NK-92 treated with Interleukin-12 subunit alpha and Interleukin-12 subunit beta, amount 100 ng/mL, for 24 hours (cell line): ENCODE measurements at regions not wholly inside any gene's neighbourhood (a gene's known extent, or its start where the extent isn't known, plus 50 kb on each side); places are given as distances from the start of the nearest gene placed in this dataset.
"Not testable (repeated sequence)": the region's sequence is repeated elsewhere in the genome, so short reads cannot be mapped to it uniquely, and the experiment has no call there.

Experiments
- DNase-seq: peaks from one replicate; lab custom pipeline; 2025; lab: John Stamatoyannopoulos, UW

DNA sequence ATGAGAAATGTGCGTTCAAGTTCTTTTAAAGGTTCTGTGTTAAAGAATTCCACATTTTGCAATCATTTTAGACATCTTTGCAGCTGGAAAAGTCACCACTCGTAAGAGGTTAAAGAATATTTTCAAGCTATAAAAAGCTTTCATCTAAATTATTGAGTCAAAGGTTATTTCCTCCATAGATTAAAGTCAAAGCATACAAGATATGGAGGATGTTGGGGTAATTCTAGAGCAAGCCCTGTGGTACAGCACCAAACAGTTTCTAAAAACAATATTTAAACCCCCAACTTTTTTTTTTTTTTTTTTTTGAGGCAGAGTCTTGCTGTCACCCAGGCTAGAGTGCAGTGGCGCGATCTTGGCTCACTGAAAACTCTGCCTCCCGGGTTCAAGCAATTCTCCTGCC lies 1299.8 kb upstream of the TMEM132C start:
- no peak for DNase-seq

DNA sequence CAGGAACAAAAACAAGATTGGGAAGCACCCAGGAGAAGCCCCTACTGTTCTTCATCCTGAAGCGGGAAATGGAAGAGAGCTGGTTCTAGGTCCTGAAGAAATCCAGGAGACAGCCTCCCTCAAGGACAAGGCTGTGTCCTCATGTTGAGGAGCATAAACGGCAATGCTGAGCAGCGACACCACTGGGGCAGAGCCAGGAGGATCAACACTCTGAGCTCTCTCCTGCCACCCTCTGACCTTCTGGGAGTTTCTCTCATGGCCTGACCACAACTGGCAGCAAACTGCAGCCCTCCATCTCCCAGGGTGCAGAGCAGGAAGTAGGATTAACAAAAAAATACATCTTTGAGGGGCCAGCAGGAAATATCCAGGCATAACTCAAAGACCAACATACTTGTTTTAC lies 1292.2 kb upstream of the TMEM132C start:
- no peak for DNase-seq

DNA sequence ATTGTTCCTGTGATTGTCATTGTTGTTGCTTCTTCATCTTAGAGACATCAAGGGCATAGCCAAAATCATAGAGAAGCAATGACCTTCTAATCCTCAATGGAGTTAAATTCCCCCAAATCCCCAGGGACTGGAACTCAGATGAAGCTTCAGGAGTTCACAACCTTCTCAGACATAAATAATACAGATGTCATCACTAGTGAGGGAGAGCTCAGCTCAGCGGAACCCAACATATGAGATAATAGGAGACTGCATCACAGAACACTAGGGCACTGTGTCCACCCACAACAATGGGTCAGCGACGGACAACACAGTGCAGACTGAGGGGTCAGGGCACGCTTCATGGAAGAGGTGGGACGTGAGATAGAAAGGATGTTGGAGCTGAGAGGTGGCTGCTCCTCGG lies 1290.4 kb upstream of the TMEM132C start:
- DNase-seq, result no peak

DNA sequence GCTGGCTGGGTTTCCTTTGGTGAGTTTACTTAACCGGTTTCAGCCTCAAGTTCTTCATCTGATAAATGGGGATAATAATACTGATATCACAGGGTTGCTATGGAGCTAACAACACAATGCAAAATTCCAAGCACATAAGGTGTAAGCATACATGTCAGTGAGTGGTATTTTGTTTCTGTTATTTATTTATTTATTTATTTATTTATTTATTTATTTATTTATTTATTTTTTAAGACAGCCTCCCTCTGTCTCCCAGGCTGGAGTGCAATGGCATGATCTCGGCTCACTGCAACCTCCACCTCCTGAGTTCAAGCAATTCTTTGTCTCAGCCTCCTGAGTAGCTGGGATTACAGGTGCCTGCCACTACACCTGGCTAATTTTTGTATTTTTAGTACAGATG lies 1287.4 kb upstream of the TMEM132C start:
- DNase-seq, result not testable (repeated sequence)

DNA sequence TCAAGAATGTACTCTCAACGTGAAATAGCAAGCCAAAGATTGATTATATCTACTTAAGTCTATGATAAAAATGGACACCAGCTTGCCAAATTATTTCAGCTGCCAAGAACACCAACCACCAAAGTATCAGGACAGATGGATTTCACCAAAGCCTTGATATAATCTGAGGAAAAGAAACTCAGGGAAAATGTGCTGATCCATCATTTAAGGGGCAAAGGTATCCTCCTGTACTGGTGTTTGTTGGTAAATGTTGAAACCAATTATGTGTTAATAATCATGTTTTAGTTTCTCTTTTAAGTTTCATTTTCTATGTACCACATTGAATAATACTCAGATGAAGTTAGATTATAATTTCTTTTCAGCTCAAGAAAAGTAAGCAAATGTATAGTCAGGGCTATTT lies 1284.3 kb upstream of the TMEM132C start:
- DNase-seq, result no peak

DNA sequence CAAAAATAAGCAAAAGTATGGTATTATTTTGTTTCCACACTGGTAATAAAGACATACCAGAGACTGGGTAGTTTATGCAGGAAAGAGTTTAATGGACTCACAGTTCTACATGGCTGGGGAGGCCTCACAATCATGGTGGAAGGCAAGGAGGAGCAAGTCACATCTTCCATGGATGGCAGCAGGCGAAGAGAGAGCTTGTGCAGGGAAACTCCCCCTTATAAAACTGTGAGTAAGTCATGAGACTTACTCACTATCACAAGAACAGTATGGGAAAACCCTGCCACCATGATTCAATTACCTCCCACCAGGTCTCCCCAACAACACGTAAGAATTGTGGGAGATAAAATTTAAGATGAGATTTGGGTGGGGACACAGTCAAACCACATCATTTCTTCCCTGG lies 1283.2 kb upstream of the TMEM132C start:
- DNase-seq, result not testable (repeated sequence)

DNA sequence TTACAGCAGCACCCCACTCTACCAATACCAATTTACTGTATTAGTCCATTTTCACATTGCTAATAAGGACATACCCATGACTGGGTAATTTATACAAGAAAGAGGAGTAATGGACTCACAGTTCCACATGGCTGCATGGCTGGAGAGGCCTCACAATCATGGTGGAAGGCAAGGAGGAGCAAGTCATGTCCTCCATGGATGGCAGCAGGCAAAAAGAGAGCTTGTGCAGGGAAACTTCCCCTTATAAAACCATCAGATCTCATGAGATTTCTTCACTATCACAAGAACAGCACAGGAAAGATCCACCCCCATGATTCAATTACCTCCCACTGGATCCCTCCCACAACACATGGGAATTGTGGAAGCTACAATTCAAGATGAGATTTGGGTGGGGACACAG lies 1281.3 kb upstream of the TMEM132C start:
- not testable (repeated sequence) for DNase-seq

DNA sequence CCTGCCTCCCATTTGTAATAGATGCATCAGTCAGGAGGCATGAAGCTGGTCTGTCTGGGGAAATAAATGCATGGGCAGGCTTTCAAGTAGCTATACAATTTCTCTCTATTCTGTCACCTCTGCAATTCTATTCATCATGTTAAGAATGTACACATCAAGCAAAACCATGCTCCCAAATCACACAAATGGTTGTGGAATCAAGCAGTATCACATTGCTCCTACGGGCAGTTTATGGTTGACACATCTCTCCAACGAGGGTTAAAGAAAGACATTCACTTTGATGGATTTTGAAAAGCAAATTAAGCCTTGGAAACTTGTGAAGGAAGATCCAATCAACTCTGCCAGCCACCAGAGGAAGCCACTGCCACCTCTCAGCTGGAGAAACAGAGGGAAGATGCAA lies 1277.4 kb upstream of the TMEM132C start:
- DNase-seq, result no peak

DNA sequence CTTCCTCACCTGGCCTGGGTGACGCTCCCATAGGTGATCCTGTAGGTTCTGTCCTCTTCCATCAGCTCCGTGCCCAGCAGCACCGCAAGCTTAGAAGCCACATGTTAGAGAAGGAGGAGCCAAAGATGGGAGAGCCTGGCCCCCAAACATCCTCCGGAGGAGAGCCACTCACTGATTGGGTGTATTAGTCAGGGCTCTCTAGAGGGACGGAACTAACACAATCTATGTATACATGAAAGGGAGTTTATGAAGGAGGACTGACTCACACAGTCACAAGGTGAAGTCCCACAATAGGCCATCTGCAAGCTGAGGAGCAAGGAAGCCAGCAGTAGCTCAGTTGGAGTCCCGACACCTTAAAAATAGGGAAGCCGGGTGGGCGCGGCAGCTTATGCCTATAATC lies 1273.1 kb upstream of the TMEM132C start:
- no peak for DNase-seq

DNA sequence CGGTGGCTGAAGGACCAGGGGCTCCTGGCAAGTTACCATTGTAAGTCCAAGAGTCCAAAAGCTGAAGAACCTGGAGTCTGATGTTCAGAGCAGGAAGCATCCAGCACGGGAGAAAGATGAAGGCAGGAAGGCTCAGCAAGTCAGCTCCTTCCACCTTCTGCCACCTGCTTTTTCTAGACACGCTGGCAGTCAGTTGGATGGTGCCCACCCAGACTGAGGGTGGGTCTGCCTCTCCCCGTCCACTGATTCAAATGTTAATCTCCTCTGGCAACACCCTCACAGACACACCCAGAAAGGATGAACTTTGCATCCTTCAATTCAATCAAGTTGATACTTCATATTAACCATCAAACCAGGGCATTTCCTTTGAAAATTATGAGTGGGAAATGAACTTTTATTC lies 1272.4 kb upstream of the TMEM132C start:
- no peak for DNase-seq

DNA sequence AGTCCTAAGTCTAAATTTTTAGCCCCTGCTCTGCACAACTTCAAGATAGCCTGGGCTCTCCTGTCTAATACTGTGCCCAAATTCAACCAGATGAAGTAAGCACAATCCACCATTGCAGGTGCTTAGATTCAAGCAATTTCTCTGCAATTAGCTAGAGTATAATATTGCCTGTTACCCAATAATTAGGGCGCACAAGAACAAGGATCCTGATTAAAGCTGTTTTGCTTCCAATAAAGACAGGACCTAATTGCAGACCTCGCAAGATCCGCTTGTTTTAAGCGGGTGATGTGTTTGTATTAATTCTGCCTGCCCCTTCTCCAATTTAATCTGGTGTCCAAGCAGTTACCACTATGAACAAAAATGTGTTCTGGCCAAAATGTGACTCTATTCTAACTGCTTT lies 1268.9 kb upstream of the TMEM132C start:
- no peak for DNase-seq

DNA sequence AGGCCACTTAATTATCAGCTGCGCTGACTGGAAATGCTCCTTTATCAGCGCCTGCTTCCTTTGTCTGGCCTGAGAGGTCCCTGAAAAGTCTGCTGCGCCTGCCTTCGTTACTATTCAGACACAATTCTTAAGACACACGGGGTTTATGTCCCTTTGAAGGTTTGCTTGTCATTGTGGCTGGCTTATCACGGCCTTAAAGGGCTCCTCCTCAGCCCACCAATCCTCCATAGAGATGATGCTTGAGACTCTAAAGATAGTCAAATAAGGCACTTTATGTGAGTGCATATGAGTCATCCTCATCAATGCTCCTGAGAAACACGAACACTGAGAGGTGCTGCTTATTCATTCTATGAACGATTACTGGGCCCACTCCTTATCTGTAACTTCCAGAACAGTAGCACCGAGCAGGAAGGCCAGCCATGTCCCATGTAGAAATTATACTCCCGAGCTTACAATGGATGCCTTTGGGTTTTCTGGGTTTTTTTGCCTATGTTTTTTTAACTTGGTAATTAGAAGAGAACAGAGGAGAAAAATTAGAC lies 1268.2 kb upstream of the TMEM132C start:
- DNase-seq, result no peak

DNA sequence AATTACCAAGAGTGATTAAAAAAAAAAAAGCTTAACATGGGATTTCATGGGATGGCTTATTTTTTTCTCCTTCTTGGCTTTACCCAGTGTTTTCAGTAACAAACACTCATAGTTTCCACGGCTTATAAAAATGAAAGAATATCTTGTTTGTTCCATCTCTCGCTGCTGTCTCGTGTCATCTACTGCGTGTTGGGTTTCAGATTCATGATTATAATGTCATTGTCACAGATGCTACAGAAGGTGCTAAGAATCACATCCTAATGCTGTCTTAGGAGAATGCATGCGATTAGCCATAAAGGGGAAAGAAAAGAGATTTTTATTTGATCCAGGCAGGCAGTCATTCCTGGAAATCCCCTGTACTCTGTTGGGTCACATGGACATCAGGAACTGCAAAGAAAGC lies 1267.6 kb upstream of the TMEM132C start:
- no peak for DNase-seq

DNA sequence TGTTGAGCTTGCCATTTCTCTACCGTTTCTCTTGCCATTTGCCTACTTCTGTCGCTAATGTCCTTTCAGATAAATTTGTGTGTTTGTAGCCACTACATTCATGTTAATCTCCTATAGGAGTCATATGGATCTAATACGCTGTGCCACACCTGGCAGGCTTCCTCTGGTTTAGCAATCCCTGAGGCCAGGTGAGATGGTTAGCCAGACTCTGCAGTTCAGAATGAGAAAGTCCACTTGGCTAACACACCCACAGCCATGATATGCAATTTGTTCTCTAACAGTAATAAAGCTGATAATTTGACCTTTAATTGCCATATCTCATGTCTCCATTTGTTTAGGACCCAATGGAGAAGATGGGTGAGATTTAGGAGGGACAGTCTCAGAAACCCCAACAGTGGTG lies 1261.6 kb upstream of the TMEM132C start:
- no peak for DNase-seq

DNA sequence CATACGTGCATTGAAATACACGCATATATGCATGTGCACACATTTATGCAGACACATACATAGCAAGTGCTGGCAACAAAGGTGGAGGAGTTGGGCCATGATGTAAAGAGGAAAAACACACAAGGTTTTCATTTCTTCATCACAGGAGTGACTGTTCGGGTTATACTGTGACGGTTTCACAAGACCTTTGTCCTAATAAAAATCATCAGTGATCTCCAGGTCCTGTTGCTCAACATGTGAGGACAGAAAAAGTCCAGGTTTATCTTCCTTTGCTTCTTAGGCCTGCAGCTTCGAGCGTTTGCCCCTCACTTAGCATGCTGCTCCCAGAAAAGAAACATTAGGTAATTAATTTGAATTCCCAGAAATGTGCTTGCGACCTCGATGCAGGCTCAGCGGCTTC lies 1260.0 kb upstream of the TMEM132C start:
- DNase-seq, result no peak

DNA sequence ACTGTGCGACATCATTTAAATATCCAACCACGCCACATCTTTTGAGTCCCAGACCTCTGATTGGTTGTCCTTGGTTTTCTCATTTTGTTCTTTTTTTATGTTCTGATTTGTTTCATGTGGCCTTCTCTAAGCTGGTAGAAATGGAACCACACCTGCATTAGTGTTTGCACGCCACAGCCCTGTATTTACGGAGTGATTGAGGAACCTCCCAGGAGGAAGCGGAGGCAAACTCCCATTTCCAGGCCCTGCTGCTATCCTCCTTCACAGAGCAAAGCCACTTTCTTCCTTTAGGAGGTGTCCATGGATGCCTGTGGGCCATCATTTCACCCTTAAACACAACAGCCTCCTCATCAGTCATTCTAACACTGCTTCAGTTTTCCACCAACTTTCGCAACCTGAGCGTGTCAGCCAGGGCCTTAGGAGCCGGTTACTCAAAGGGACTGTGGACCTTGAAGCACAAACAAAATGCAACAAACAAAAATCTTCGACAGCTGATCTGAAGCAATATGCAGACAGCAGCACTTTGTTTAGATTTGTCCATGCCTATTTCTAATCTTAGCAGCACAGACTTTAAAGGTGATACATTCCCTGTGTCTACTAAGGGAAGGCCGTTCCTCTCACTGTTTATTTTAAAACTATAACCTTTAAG lies 1258.1 kb upstream of the TMEM132C start:
- DNase-seq, result no peak

DNA sequence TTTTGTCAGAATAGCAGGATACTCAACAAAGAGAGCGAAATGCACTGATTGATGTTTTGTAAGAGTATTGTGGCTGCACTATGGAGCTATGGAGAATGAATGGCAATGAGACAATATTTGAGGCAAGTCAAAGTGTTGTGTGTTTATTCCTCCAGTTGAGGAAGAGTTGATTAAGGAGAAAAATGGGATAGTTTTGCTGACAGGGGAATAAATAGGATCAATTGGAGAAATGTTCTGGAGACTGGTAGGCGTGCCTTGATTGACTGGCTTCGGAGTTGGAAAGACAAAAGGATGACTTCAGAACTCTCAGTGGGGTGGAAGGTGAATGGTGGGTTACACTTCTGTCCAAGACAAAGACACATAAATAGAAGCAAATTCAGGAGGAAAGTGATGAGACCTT lies 1254.9 kb upstream of the TMEM132C start:
- no peak for DNase-seq

DNA sequence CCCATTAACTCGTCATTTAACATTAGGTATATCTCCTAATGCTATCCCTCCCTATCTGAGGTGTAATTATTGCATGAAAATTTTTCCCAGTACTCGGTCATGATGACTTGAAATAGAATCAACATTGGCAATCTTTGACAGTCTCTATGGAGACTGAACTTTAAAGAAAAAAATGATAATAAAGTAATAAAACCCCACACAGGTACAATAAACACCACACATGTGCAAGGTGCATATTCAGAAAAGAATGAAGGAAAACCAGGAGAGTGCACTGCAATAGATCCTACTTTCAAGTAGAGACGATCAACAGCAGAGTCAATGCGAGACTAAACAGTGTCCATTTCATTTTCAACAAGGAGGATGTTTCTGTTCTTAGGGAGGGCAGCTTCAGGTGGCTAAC lies 1253.8 kb upstream of the TMEM132C start:
- no peak for DNase-seq

DNA sequence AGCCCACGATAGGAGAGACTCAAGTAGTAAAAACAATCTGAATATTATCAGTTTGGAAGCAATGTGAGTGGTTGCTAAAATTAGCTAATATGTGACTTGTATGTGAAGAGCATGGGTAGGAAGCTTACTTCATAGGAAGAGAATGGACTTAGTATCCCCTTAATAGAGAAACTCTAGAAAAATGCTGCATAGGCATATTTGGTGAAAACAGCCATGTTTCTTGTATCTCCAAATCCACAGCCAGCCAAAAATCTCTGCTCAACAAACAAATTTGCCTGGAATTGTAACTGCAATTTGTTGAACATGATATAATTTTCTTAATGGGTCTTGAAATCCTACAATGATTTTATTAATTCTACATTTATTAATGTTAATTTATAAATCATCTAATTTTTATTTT lies 1252.9 kb upstream of the TMEM132C start:
- no peak for DNase-seq

DNA sequence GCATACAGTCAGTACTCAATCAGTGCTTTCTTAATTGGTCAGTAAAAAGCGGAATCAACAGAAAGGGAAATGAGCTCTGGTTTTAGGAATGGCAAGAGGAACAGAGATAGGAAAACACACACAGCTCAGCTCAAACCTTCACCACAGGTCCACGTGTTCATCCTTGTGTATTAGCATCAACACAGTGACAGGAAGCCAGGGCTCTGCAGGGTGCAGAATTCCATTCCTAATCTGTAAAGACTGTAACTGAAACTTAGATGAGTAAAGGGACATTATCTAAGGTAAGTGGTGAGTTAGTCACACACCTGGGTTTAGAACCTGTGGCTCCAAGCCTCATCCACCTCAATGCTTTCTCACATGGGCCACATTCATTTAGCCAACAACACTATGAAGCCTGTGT lies 1242.2 kb upstream of the TMEM132C start:
- DNase-seq, result no peak

DNA sequence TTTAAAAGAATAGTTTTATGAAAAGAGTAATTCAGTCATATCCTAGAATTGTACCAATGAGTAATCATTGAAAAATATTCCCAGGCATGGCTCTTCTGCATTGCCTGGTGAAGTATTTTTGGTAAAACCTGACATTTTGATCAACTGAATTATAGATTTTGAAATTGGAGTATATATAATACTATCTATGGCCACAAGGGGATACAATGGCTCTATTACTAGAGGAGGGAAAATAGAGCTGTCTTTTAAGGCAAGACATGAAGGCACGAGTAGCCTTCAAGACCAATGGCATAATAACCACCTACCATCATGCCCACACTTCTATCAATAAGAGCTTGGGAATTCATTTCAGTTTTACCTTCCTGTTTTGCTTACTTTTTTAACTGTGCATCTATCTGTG lies 1241.4 kb upstream of the TMEM132C start:
- no peak for DNase-seq

DNA sequence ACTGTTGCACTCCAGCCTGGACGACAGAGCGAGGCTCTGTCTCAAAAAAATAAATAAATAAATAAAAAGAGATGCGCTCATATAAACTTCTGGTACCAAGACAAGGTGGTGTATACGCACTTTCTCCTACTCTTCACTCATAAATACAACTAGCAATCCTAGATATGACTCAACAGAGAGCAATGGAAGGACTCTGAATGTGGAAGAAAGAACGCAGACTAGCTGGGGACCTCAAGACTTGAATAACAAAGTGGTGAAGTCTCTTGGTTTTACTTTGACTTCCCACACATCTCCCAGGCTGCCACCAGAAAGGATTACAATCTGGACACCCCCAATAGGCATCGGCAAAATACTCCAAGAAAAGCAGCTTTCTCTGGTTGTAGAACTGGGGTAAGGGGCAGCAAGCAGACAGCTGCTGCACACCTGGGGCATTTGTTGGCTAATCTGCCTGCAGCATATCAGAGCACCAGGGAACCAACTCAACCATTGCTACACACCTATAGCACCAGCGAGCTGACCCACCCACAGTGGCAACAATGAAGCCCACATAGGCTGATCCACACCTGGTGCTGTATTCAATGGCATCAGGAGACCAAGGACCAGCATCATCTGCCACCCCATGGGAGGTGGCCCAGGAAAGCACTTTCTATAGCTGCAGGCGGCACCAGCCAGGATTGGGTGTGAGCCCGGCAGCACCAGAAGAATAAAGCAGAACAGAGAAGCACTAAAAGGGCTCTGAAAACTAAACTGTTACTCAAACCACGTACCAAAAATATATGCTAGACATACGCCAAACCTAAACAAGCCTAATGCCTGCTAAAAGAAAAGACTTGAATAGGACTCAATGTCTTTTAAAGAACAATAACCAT lies 1231.7 kb upstream of the TMEM132C start:
- DNase-seq, result no peak

DNA sequence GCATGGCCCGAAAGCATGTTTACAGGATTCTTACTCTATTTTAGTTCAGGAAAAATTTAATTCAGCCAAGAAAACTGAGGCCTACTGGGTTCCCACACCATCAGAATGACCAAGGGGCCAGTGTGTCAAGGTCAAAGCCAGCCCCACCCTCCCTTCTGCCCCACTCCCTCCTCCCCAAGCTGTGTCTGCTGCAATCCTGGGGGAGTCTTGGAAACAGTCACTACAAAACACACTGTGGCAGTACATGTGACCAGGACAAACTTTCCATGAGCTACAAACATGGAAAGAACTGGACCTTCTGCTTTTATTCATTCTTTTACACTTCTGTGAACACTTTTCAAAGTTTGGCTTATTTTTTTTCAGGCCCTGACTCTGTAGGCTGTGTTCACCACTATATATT lies 1228.8 kb upstream of the TMEM132C start:
- DNase-seq, result no peak

DNA sequence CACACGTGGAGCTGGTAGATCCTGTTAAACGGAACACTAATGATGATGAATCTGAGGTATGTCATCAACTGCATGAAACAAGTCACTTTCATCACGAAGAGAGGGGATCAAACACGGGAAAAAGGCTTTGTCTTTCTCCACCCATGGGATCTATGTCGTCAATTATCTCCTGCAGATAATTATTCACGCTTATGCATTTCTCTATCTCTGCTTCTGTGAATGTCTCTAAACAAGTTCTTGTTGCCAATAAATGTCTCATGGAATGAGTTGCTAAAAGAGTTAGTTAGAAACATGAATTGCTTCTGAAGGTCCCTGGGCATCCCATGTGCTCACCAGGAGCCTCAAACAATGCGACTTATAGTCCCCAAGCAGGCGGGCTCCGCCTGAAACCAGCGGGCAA lies 1228.2 kb upstream of the TMEM132C start:
- DNase-seq, result no peak
